B cell (primary cell): ENCODE measurements at regions not wholly inside any gene's neighbourhood (a gene's known extent, or its start where the extent isn't known, plus 50 kb on each side); places are given as distances from the start of the nearest gene placed in this dataset.

ENCODE experiments used
- EZH2 ChIP-seq: IDR thresholded peaks from 2 replicates; pipeline ENCODE4 v1.6.1; 2012; ENCODE audit warnings: borderline replicate concordance, low read depth, mild to moderate bottlenecking, moderate library complexity, low read length; ENCODE audit not compliant: insufficient read depth, poor library complexity, severe bottlenecking
- TF ChIP-seq, protein P1 (sequence below): fragments of 200-600 bp; IDR thresholded peaks from one replicate; pipeline ENCODE4 v1.8.0; 2022; ENCODE audit warnings: antibody characterized with exemption, mild to moderate bottlenecking

- TF ChIP-seq, protein P1, sequence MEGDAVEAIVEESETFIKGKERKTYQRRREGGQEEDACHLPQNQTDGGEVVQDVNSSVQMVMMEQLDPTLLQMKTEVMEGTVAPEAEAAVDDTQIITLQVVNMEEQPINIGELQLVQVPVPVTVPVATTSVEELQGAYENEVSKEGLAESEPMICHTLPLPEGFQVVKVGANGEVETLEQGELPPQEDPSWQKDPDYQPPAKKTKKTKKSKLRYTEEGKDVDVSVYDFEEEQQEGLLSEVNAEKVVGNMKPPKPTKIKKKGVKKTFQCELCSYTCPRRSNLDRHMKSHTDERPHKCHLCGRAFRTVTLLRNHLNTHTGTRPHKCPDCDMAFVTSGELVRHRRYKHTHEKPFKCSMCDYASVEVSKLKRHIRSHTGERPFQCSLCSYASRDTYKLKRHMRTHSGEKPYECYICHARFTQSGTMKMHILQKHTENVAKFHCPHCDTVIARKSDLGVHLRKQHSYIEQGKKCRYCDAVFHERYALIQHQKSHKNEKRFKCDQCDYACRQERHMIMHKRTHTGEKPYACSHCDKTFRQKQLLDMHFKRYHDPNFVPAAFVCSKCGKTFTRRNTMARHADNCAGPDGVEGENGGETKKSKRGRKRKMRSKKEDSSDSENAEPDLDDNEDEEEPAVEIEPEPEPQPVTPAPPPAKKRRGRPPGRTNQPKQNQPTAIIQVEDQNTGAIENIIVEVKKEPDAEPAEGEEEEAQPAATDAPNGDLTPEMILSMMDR, result no peak
- TF ChIP-seq EZH2, result no peak
Measured at GRCh38 chr2:39609917-39610316, 55.8 kb upstream of the TMEM178A start.
